Liver (tissue), 8 donors: ENCODE measurements at regions not wholly inside any gene's neighbourhood (a gene's known extent, or its start where the extent isn't known, plus 50 kb on each side); places are given as distances from the start of the nearest gene placed in this dataset.

Experiments
- DNase-seq: peaks from one replicate; pipeline ENCODE4 v3.0.0-alpha.2; 2017; ENCODE audit warnings: low spot score
- H3K27ac ChIP-seq, 2 donors: one replicate each; pipeline ENCODE4 v1.7.0; 2013; ENCODE audit warnings: inconsistent platforms in 2 of 2, low read length in 2 of 2, control low read depth in 1 of 2, low read depth in 1 of 2, mild to moderate bottlenecking in 1 of 2
- H3K27me3 ChIP-seq, 4 donors: one replicate each; pipeline versions ENCODE4 v1.6.1 to v1.7.0; 2013; ENCODE audit warnings: low read length in 3 of 4, inconsistent platforms in 1 of 4, mild to moderate bottlenecking in 1 of 4, moderate library complexity in 1 of 4; ENCODE audit not compliant: control insufficient read depth in 4 of 4, insufficient read depth in 4 of 4
- H3K36me3 ChIP-seq, 4 donors: one replicate each; pipeline versions ENCODE4 v1.6.1 to v1.7.0; 2013; ENCODE audit warnings: low read length in 3 of 4, mild to moderate bottlenecking in 3 of 4, low read depth in 1 of 4, moderate library complexity in 1 of 4; ENCODE audit not compliant: control insufficient read depth in 4 of 4, insufficient read depth in 3 of 4
- H3K4me1 ChIP-seq, 4 donors: one replicate each; pipeline versions ENCODE4 v1.6.1 to v1.7.0; 2013; ENCODE audit warnings: low read length in 3 of 4, mild to moderate bottlenecking in 3 of 4, moderate library complexity in 1 of 4; ENCODE audit not compliant: control insufficient read depth in 4 of 4, insufficient read depth in 4 of 4
- H3K4me3 ChIP-seq, 3 donors: one replicate each; pipeline versions ENCODE4 v1.6.1 to v1.7.0; 2013; ENCODE audit warnings: low read length in 3 of 3, control low read depth in 1 of 3, low read depth in 1 of 3, mild to moderate bottlenecking in 1 of 3
- H3K9ac ChIP-seq, 2 donors: one replicate each; pipeline ENCODE4 v1.7.0; 2013; ENCODE audit warnings: low read length in 2 of 2, mild to moderate bottlenecking in 2 of 2, moderate library complexity in 2 of 2, control low read depth in 1 of 2, low read depth in 1 of 2
- H3K9me3 ChIP-seq, 4 donors: one replicate each; pipeline versions ENCODE4 v1.6.1 to v1.7.0; 2013; ENCODE audit warnings: low read length in 3 of 4; ENCODE audit not compliant: control insufficient read depth in 4 of 4
- EGR1 ChIP-seq, 2 donors: IDR thresholded peaks; 2 replicates each; pipeline ENCODE4 v1.6.1; 2016 to 2018; ENCODE audit warnings: antibody characterized with exemption in 2 of 2, low read depth in 2 of 2
- FOXA1 ChIP-seq: IDR thresholded peaks from 2 replicates; pipeline ENCODE4 v1.6.1; 2016; ENCODE audit warnings: antibody characterized with exemption
- FOXA2 ChIP-seq: IDR thresholded peaks from 2 replicates; pipeline ENCODE4 v1.6.1; 2016; ENCODE audit warnings: antibody characterized with exemption
- GABPA ChIP-seq, 2 donors: IDR thresholded peaks in 1 of 2; conservative IDR thresholded peaks in 1 of 2; 2 replicates each; pipeline ENCODE4 v1.6.1; 2016; ENCODE audit warnings: antibody characterized with exemption in 2 of 2, mild to moderate bottlenecking in 1 of 2, moderate library complexity in 1 of 2
- HNF4A ChIP-seq, 2 donors: conservative IDR thresholded peaks; 2 replicates each; pipeline ENCODE4 v1.6.1; 2016; ENCODE audit warnings: antibody characterized with exemption in 2 of 2, mild to moderate bottlenecking in 2 of 2
- HNF4G ChIP-seq: IDR thresholded peaks from 2 replicates; pipeline ENCODE4 v1.6.1; 2016; ENCODE audit warnings: antibody characterized with exemption
- JUND ChIP-seq, 2 donors: IDR thresholded peaks; 2 replicates each; pipeline ENCODE4 v1.6.1; 2016; ENCODE audit warnings: antibody characterized with exemption in 2 of 2
- NR2F2 ChIP-seq: IDR thresholded peaks from 2 replicates; pipeline ENCODE4 v1.6.1; 2016; ENCODE audit warnings: antibody characterized with exemption
- RAD21 ChIP-seq, 2 donors: IDR thresholded peaks; 2 replicates each; pipeline ENCODE4 v1.6.1; 2016; ENCODE audit warnings: antibody characterized with exemption in 2 of 2, mild to moderate bottlenecking in 2 of 2
- RXRA ChIP-seq, 2 donors: IDR thresholded peaks; 2 replicates each; pipeline ENCODE4 v1.6.1; 2017 to 2018; ENCODE audit warnings: antibody characterized with exemption in 2 of 2, mild to moderate bottlenecking in 1 of 2
- SP1 ChIP-seq: IDR thresholded peaks from 2 replicates; pipeline ENCODE4 v1.6.1; 2018; ENCODE audit warnings: antibody characterized with exemption, mild to moderate bottlenecking
- TAF1 ChIP-seq: conservative IDR thresholded peaks from 2 replicates; pipeline ENCODE4 v1.6.1; 2016; ENCODE audit warnings: antibody characterized with exemption, mild to moderate bottlenecking
- YY1 ChIP-seq: IDR thresholded peaks from 2 replicates; pipeline ENCODE4 v1.6.1; 2016; ENCODE audit warnings: antibody characterized with exemption, mild to moderate bottlenecking
- WGBS: extraction: QIAGEN DNeasy Blood & Tissue Kit; methylation state at CpG from one replicate; pipeline ENCODE4 v1.1.7; 2013; 5-methylcytosine and 5-hydroxymethylcytosine counted together
- TF ChIP-seq, protein P1 (sequence below): IDR thresholded peaks from 2 replicates; pipeline ENCODE4 v1.6.1; 2016; ENCODE audit warnings: antibody characterized with exemption
- TF ChIP-seq, protein P2 (sequence below): IDR thresholded peaks from 2 replicates; pipeline ENCODE4 v1.6.1; 2016; ENCODE audit warnings: antibody characterized with exemption
- TF ChIP-seq, protein P3 (sequence below): IDR thresholded peaks from 2 replicates; pipeline ENCODE4 v1.6.1; 2016; ENCODE audit warnings: antibody characterized with exemption, mild to moderate bottlenecking
- TF ChIP-seq, protein P4 (sequence below): IDR thresholded peaks from 2 replicates; pipeline ENCODE4 v1.6.1; 2016; ENCODE audit warnings: antibody characterized with exemption
- TF ChIP-seq, protein P5 (sequence below): fragments of 150-350 bp; IDR thresholded peaks from 2 replicates; pipeline ENCODE4 v1.5.1; 2017; ENCODE audit warnings: improper control_type of control experiment, low read depth, low read length; ENCODE audit not compliant: missing input control
- donor health status: healthy.
- donor health status: healthy.
- donor health status: healthy.
- donor health status: healthy.
- donor health status: healthy.

DNA sequence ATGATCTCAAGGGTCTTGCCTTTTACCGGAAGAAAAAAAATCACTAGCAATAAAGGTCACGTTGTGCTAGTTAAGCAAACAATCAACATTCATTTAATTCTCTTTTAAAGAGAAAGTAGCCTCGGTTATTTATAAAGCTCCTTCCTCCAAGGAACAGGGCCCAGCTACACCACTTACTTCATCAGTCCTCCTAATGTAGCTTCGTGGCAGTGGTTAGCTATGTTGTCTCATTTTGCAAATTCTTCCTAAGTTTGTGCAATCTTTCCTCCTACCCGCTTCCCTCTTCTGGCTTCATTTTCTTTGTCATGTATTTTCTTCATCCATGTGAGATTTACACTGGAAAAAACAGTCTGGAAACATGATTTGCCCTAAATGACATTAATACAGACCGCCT is 554.2 kb downstream of the NUF2 start:
- TF ChIP-seq RAD21 (IDR thresholded peaks at IDR 0.05) (no peak), HNF4A (conservative IDR thresholded peaks at IDR 0.05) (no peak), SP1 (no peak), GABPA (IDR thresholded peaks at IDR 0.05 in 1 of 2, conservative IDR thresholded peaks at IDR 0.05 in 1 of 2) (no peak), FOXA1 (no peak), YY1 (no peak), HNF4G (no peak), FOXA2 (no peak), EGR1 (IDR thresholded peaks at IDR 0.05; ENCODE audit: low read depth in 2 of 2) (no peak)
- TF ChIP-seq, protein P1, sequence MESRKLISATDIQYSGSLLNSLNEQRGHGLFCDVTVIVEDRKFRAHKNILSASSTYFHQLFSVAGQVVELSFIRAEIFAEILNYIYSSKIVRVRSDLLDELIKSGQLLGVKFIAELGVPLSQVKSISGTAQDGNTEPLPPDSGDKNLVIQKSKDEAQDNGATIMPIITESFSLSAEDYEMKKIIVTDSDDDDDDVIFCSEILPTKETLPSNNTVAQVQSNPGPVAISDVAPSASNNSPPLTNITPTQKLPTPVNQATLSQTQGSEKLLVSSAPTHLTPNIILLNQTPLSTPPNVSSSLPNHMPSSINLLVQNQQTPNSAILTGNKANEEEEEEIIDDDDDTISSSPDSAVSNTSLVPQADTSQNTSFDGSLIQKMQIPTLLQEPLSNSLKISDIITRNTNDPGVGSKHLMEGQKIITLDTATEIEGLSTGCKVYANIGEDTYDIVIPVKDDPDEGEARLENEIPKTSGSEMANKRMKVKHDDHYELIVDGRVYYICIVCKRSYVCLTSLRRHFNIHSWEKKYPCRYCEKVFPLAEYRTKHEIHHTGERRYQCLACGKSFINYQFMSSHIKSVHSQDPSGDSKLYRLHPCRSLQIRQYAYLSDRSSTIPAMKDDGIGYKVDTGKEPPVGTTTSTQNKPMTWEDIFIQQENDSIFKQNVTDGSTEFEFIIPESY = no peak
- TF ChIP-seq, protein P2, sequence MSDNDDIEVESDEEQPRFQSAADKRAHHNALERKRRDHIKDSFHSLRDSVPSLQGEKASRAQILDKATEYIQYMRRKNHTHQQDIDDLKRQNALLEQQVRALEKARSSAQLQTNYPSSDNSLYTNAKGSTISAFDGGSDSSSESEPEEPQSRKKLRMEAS = no peak
- TF ChIP-seq, protein P3, sequence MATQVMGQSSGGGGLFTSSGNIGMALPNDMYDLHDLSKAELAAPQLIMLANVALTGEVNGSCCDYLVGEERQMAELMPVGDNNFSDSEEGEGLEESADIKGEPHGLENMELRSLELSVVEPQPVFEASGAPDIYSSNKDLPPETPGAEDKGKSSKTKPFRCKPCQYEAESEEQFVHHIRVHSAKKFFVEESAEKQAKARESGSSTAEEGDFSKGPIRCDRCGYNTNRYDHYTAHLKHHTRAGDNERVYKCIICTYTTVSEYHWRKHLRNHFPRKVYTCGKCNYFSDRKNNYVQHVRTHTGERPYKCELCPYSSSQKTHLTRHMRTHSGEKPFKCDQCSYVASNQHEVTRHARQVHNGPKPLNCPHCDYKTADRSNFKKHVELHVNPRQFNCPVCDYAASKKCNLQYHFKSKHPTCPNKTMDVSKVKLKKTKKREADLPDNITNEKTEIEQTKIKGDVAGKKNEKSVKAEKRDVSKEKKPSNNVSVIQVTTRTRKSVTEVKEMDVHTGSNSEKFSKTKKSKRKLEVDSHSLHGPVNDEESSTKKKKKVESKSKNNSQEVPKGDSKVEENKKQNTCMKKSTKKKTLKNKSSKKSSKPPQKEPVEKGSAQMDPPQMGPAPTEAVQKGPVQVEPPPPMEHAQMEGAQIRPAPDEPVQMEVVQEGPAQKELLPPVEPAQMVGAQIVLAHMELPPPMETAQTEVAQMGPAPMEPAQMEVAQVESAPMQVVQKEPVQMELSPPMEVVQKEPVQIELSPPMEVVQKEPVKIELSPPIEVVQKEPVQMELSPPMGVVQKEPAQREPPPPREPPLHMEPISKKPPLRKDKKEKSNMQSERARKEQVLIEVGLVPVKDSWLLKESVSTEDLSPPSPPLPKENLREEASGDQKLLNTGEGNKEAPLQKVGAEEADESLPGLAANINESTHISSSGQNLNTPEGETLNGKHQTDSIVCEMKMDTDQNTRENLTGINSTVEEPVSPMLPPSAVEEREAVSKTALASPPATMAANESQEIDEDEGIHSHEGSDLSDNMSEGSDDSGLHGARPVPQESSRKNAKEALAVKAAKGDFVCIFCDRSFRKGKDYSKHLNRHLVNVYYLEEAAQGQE = no peak
- H3K27ac ChIP-seq = no peak overlapping the region
- H3K9ac ChIP-seq = no peak overlapping the region
- H3K4me3 ChIP-seq = no peak overlapping the region
- H3K36me3 ChIP-seq = no peaks in the 10 kb centered on the region
- H3K27me3 ChIP-seq = peaks cover 0 to 4% (median 0%) of the 10 kb centered on the region in 4 donors
- H3K9me3 ChIP-seq = no peaks in the 10 kb centered on the region
- H3K4me1 ChIP-seq = no peaks in the 10 kb centered on the region
- no peak for DNase-seq
- WGBS = 42% methylated on average over 6 of the region's 6 CpGs

DNA sequence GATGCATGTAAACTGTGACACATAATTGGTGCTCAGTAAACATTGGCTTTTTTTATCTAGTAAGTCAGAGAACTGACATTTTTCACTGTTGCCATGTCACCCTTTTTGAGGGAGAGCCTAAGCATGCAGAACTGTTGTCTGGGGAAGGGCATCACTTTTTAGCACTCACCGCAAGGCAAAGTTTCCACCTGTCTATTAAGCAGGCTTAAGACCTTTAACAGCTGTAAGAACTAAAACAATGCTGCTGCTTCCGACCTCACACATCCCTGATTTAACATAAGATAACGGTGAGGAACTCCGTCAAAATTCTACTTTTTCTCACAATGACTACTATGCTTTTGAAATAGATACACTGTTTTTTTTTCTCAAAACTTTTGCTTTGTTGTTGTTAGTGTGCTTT is 554.8 kb downstream of the NUF2 start:
- H3K27ac ChIP-seq = no peak overlapping the region
- no peak for TF ChIP-seq NR2F2
- TF ChIP-seq, protein P1 = no peak
- TF ChIP-seq YY1 = no peak
- TF ChIP-seq, protein P3 = no peak
- no peak for TF ChIP-seq EGR1 (IDR thresholded peaks at IDR 0.05; ENCODE audit: low read depth in 2 of 2)
- no peak for TF ChIP-seq TAF1
- TF ChIP-seq, protein P2 = no peak
- TF ChIP-seq FOXA2 = no peak
- TF ChIP-seq JUND (IDR thresholded peaks at IDR 0.05) = no peak
- TF ChIP-seq SP1 = no peak
- no peak for TF ChIP-seq FOXA1
- TF ChIP-seq GABPA (IDR thresholded peaks at IDR 0.05 in 1 of 2, conservative IDR thresholded peaks at IDR 0.05 in 1 of 2) = no peak
- TF ChIP-seq, protein P4, sequence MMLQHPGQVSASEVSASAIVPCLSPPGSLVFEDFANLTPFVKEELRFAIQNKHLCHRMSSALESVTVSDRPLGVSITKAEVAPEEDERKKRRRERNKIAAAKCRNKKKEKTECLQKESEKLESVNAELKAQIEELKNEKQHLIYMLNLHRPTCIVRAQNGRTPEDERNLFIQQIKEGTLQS = no peak
- TF ChIP-seq HNF4A (conservative IDR thresholded peaks at IDR 0.05) = no peak
- no peak for TF ChIP-seq RAD21 (IDR thresholded peaks at IDR 0.05)
- TF ChIP-seq HNF4G = no peak
- no peak for TF ChIP-seq RXRA (IDR thresholded peaks at IDR 0.05)
- TF ChIP-seq, protein P5, sequence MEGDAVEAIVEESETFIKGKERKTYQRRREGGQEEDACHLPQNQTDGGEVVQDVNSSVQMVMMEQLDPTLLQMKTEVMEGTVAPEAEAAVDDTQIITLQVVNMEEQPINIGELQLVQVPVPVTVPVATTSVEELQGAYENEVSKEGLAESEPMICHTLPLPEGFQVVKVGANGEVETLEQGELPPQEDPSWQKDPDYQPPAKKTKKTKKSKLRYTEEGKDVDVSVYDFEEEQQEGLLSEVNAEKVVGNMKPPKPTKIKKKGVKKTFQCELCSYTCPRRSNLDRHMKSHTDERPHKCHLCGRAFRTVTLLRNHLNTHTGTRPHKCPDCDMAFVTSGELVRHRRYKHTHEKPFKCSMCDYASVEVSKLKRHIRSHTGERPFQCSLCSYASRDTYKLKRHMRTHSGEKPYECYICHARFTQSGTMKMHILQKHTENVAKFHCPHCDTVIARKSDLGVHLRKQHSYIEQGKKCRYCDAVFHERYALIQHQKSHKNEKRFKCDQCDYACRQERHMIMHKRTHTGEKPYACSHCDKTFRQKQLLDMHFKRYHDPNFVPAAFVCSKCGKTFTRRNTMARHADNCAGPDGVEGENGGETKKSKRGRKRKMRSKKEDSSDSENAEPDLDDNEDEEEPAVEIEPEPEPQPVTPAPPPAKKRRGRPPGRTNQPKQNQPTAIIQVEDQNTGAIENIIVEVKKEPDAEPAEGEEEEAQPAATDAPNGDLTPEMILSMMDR = no peak
- H3K36me3 ChIP-seq = no peaks in the 10 kb centered on the region
- 64% methylated on average over 4 of the region's 4 CpGs for WGBS
- H3K4me3 ChIP-seq = no peak overlapping the region
- no peaks in the 10 kb centered on the region for H3K4me1 ChIP-seq
- no peak for DNase-seq
- no peaks in the 10 kb centered on the region for H3K9me3 ChIP-seq
- H3K9ac ChIP-seq = no peak overlapping the region
- peaks cover 0 to 4% (median 0%) of the 10 kb centered on the region in 4 donors for H3K27me3 ChIP-seq
